GM18907 (cell line): ENCODE measurements at regions not wholly inside any gene's neighbourhood (a gene's known extent, or its start where the extent isn't known, plus 50 kb on each side); places are given as distances from the start of the nearest gene placed in this dataset.
"Not testable (repeated sequence)": the region's sequence is repeated elsewhere in the genome, so short reads cannot be mapped to it uniquely, and the experiment has no call there.

Experiments
- ATAC-seq: cut with Tn5 transposase; IDR thresholded peaks from one replicate; pipeline ENCODE4 v1.9.1; 2021; ENCODE audit warnings: mild to moderate bottlenecking, moderate library complexity; ENCODE audit not compliant: unreplicated experiment

- no peak for ATAC-seq
Observed at GRCh38 chr10:3661271-3661670, 123.7 kb downstream of the KLF6 start.

- ATAC-seq, result no peak
Observed at GRCh38 chr10:3660753-3661152, 124.3 kb downstream of the KLF6 start.

- no peak for ATAC-seq
Observed at GRCh38 chr10:3659203-3659917, 125.6 kb downstream of the KLF6 start.

- ATAC-seq, result no peak
Observed at GRCh38 chr10:3658766-3659165, 126.2 kb downstream of the KLF6 start.

GRCh38 chr10:3656214-3656613 lies 128.8 kb downstream of the KLF6 start:
- no peak for ATAC-seq

- ATAC-seq, result no peak
Observed at GRCh38 chr10:3655528-3655927, 129.5 kb downstream of the KLF6 start.

- no peak for ATAC-seq
Observed at GRCh38 chr10:3654980-3655379, 130.0 kb downstream of the KLF6 start.

GRCh38 chr10:3654496-3654895 lies 130.5 kb downstream of the KLF6 start:
- no peak for ATAC-seq

GRCh38 chr10:3653303-3653702 lies 131.7 kb downstream of the KLF6 start:
- not testable (repeated sequence) for ATAC-seq

- no peak for ATAC-seq
Observed at GRCh38 chr10:3652886-3653285, 132.1 kb downstream of the KLF6 start.

- no peak for ATAC-seq
Observed at GRCh38 chr10:3651969-3652653, 132.9 kb downstream of the KLF6 start.

- ATAC-seq, result no peak
Observed at GRCh38 chr10:3648576-3648975, 136.4 kb downstream of the KLF6 start.

GRCh38 chr10:3648170-3648569 lies 136.8 kb downstream of the KLF6 start:
- ATAC-seq, result no peak

GRCh38 chr10:3647074-3647473 lies 137.9 kb downstream of the KLF6 start:
- no peak for ATAC-seq

- ATAC-seq, result no peak
Observed at GRCh38 chr10:3645406-3645805, 139.6 kb downstream of the KLF6 start.

GRCh38 chr10:3640816-3641215 lies 144.2 kb downstream of the KLF6 start:
- no peak for ATAC-seq

GRCh38 chr10:3639546-3639945 lies 145.5 kb downstream of the KLF6 start:
- no peak for ATAC-seq

- ATAC-seq, result no peak
Observed at GRCh38 chr10:3636356-3637181, 148.4 kb downstream of the KLF6 start.

GRCh38 chr10:3635697-3636096 lies 149.3 kb downstream of the KLF6 start:
- ATAC-seq, result no peak

- ATAC-seq, result no peak
Observed at GRCh38 chr10:3635211-3635671, 149.8 kb downstream of the KLF6 start.

- ATAC-seq, result not testable (repeated sequence)
Observed at GRCh38 chr10:3634646-3635045, 150.4 kb downstream of the KLF6 start.
